Kidney tubule cell (primary cell): ENCODE measurements at regions not wholly inside any gene's neighbourhood (a gene's known extent, or its start where the extent isn't known, plus 50 kb on each side); places are given as distances from the start of the nearest gene placed in this dataset.

ENCODE experiments used
- DNase-seq: peaks from one replicate; pipeline ENCODE4 v3.0.0-alpha.2; 2018; ENCODE audit warnings: low spot score

GRCh38 chr2:52934920-52935640 is 832.5 kb upstream of the CHAC2 start:
- DNase-seq, result no peak

DNA sequence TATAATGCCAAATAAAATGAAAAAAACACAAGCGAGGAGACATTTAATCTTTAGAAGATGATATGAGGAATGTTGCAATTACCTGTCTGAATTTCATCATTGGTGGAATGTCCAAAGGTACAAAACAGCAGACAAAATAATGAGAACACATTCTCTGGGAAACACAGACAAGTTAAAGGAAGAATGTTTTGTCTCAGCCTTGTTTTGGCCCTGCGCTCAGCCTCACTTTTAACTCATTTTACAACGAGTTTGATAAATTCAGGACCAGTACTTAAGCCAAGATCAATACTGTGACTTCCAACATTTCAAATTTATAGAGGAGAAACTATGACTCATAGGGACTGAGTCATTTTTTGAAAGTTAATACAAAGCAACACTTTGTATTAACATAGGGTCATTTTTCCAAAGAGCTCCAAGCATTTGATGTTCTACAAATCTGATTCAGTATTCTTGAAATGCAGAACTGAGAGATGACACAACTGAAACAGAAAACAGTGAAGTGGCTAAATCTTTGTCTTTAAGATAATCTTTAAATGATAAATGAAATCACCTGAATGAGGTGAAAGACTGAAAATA is 833.2 kb upstream of the CHAC2 start:
- DNase-seq, result peak; percentile 84

DNA sequence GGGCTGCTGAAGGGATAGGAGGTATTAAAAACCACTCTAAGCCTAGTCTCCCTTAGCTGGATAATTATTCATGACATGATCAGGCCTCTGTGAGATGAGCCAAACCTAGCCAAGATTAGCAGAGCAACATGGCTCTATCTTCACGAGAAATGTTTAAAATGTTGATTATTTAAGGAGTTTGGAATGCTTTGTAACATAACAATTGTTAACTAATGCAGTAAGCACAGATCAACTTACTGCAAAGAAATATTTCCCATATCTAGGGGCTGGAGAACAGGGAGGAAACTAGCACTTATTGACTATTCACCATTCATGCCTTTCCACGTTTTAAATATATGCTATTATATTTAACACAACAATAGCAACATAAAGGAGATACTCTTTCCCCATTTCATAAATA is 833.7 kb upstream of the CHAC2 start:
- peak; percentile 9 for DNase-seq

- DNase-seq, result no peak
These were observed 835.9 kb upstream of the CHAC2 start for GRCh38 chr2:52931660-52932059.

GRCh38 chr2:52929412-52929811 is 838.2 kb upstream of the CHAC2 start:
- no peak for DNase-seq

- no peak for DNase-seq
These were observed 847.9 kb upstream of the CHAC2 start for GRCh38 chr2:52919673-52920072.

DNA sequence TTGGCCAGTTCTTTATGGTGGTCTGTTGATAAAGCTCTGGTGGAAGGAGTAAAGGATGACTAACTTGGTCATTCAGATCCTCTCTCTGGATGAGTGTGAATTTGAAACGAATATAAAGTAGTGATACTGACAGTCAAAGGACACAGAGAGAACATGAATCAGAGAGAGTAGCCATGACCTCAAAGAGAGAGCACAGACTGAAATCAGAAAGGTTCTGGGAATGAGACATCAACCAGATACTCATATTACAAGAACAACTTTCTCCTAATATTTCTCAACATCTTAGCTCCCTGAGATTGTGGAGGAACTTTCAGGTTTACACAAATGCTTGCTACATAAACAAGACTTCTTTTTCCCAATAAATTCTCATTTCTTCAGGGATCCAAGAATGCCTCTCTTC is 849.1 kb upstream of the CHAC2 start:
- peak; percentile 45 for DNase-seq

DNA sequence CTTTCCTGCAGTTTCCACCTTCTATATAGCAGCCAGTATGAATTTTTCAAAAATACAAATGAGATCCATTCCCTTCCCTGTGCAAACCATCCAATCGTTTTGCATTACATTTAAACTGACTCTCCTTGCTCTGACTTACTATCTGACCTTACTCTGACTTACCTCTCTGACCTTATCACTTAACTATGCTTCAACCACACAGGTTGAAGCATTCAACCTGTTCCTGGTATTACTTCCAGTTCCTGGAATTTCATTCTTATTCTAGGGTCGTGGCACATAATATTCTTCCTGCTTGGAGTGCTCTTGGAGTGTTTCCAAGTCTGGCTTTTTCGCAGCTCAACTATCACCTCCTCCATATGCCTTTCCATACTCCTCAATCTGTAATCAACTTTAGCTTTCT is 850.6 kb upstream of the CHAC2 start:
- peak; percentile 71 for DNase-seq

GRCh38 chr2:52904355-52904891 is 863.2 kb upstream of the CHAC2 start:
- DNase-seq, result no peak

GRCh38 chr2:52897511-52898044 is 870.0 kb upstream of the CHAC2 start:
- DNase-seq, result no peak

GRCh38 chr2:52895726-52896340 is 871.8 kb upstream of the CHAC2 start:
- DNase-seq, result no peak

GRCh38 chr2:52886556-52886955 is 881.0 kb upstream of the CHAC2 start:
- DNase-seq, result no peak

GRCh38 chr2:52884761-52885352 is 882.7 kb upstream of the CHAC2 start:
- no peak for DNase-seq

GRCh38 chr2:52882974-52883373 is 884.6 kb upstream of the CHAC2 start:
- no peak for DNase-seq

- peak; percentile 76 for DNase-seq
These were observed 886.0 kb upstream of the CHAC2 start for GRCh38 chr2:52881606-52882005.

GRCh38 chr2:52880872-52881271 is 886.7 kb upstream of the CHAC2 start:
- DNase-seq, result no peak

DNA sequence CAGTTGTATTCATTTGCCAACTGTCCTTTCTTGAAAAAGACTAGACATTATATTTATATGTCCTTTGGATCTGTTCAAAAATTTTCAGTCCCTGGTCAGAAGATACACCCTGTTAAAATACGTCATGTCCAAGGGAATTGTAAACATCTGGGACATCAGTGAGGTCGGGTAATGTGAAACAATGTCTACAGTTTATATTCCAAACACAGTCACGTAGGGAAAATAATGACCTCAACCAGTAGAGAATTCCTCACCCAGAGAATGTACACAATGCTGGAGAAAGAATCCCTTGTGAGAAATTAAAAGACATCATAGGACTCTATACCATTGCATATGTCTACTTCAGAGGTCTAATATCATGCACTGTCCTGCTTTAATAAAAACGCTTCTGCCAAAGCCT is 888.0 kb upstream of the CHAC2 start:
- no peak for DNase-seq

DNA sequence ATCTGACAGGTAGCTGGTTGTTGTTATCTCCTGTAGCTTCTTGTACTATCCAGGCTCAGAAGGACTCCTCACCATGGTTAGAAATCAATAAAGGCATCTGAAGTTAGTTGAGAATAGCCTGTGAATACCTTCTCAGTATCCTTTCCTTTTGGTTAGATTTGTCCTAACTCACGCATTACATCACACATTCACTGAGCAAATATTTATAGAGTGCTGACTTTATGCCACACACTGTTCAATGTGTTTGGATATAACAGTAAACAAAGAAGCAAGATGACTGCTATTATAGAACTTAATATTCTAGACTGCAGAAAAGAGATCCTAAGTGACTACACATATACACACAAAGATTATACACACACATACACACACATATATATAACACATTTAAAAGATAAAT is 889.9 kb upstream of the CHAC2 start:
- no peak for DNase-seq

DNA sequence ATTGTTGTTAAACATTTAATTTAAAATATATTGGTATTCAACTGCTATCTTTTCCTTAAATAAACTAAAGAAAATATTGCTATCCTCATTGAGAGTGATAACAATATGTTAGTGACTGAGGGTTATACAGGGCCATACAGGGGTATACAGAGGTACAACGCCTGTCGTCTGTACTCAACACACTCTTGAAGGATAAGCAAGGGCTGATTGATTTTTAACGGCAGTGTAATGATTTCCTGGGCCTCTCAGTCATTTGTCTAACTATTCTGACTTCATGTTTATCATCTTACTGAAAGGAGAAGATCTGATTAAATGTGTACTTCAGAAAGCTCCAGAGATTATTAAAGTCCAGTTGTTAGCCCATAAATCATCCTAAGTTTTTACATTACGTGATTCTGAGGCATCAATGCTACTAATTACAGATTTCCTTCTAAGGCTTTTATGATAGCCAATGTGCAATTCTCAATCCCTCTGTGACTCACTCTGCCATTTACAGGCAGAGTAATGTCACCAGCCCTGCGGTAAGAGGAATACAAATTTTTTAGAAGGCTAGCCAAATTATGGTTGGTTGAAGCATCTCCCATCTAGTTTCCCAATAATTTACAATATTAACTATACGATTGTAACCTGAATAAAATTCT is 893.0 kb upstream of the CHAC2 start:
- no peak for DNase-seq

- DNase-seq, result no peak
These were observed 904.8 kb upstream of the CHAC2 start for GRCh38 chr2:52862801-52863200.

GRCh38 chr2:52861596-52861995 is 906.0 kb upstream of the CHAC2 start:
- DNase-seq, result peak; percentile 19

- DNase-seq, result no peak
These were observed 908.5 kb upstream of the CHAC2 start for GRCh38 chr2:52859065-52859464.
